Glomerular visceral epithelial cell (primary cell): ENCODE measurements at regions not wholly inside any gene's neighbourhood (a gene's known extent, or its start where the extent isn't known, plus 50 kb on each side); places are given as distances from the start of the nearest gene placed in this dataset.
"Not testable (repeated sequence)": the region's sequence is repeated elsewhere in the genome, so short reads cannot be mapped to it uniquely, and the experiment has no call there.

Experiments
- DNase-seq: peaks from one replicate; pipeline ENCODE4 v3.0.0-alpha.2; 2016; ENCODE audit errors: extremely low spot score

DNA sequence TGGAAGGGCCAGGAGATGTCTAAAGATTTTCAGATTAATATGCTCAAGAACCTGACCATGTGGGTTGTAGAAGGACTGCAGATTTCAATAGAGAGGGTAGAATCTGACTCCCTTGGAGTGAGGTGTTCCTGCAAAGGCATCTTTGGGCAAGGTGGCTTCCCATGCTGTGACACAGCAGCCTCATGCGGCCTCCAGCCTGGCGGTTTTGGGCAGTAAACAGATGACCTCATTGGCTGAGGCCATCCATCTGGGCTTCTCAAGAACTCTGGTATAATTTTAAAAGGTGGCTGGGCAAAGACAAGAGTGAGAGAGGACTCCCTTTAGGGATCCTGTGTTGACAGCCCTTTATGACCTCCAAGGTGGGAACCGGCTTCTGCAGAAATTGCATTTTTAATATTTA is 90.3 kb upstream of the ERCC6L2 start:
- peak; percentile 30 for DNase-seq

GRCh38 chr9:95784318-95784717 is 91.2 kb upstream of the ERCC6L2 start:
- DNase-seq, result no peak

- DNase-seq, result peak; percentile 52
Measured at GRCh38 chr9:95783426-95783975, 92.0 kb upstream of the ERCC6L2 start.

- DNase-seq, result no peak
Measured at GRCh38 chr9:95780751-95781150, 94.7 kb upstream of the ERCC6L2 start.

GRCh38 chr9:95780121-95780520 is 95.4 kb upstream of the ERCC6L2 start:
- DNase-seq, result no peak

- not testable (repeated sequence) for DNase-seq
Measured at GRCh38 chr9:95779597-95779996, 95.9 kb upstream of the ERCC6L2 start.

DNA sequence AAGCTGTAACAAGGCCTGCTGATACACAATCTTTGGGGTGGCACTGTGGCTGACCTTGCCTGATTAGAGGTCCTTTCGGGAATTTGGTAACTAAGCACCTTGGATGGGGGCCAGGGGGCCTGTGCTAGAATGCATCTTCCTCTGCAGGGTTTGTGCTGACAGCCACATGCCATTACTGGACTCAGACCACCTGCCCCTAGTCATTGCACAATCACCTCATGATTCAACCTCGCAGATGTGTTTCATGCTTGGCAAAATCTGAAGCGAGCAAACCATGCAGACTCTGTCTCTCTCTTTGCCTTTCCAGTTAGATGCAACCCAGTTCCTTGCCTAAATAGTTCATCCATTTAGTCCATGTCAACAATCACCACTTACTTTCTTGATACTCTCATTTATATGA is 96.5 kb upstream of the ERCC6L2 start:
- peak; percentile 88 for DNase-seq

GRCh38 chr9:95777136-95777535 is 98.4 kb upstream of the ERCC6L2 start:
- DNase-seq, result no peak

DNA sequence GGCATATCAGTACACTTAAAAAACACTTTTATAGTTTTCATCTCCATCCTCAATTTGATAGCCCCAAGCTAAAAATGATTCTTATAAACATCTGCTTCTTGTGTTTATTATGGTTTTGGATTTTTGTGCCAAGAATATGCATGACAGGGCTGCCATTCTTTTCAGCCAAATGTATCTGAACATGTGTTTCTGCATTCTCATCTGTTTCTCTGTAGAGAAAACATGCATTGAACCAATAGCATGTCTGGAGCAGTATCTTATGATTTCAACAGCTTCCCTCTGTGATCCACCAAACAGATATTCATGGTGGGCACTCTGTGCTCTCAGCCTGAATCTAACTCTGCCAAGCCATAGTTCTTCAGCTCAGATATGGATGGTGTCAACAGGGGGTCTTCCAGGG is 99.3 kb upstream of the ERCC6L2 start:
- DNase-seq, result no peak

- no peak for DNase-seq
Measured at GRCh38 chr9:95775191-95775590, 100.3 kb upstream of the ERCC6L2 start.

DNA sequence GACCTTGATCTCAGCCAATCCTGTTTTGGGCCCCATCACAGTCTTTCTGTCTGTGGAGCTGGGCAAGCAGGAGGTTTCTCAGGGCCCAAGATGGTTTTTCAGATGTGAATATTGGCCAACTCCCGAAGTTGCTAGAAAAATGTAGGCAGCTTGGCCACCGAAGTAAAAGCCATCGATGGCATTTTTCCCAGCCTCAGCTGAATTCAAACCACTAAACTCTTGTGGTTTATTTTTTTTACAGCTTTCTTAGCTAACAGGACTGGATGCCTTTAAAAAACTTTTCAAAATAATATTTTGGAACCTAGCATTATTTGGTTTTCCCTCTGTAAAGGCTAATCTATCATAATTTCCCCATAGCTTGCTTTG is 102.5 kb upstream of the ERCC6L2 start:
- DNase-seq, result no peak

DNA sequence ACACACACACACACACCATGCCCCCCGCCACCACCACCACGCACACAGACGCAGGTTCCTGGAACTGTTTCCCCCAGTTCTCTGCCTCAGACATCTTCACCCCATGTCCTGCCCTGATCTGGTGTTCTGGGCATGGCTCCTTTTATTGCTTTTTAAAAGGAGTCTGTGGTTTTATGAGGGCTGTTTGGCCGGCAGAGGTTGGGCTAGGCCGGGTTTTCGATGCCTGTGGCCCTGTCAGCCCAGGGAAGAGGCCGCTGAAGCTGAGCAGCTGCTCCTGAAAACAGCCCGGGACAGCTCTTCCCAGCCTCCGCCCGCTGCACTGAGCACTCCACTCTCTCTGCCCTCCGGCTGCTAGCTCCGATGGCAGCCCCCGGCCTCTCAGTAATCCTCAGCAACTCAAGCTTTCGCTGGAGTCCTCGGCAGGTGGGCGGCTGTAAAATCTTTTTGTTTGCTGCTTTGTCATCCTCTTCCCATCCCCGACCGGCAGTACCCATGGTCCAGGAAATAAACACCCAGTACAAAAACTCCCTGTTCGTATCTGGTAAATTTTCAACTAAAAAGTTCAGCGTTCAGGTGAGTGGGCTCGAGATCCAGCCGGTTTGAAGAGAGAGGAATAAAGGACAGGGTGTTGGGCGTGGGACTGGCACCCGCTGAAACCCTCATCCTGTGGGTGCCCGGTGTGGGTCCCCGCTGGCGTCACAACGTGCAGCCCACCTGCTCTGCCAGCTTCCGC is 103.0 kb upstream of the ERCC6L2 start:
- DNase-seq, result peak; percentile 42

- DNase-seq, result no peak
Measured at GRCh38 chr9:95771556-95772246, 103.8 kb upstream of the ERCC6L2 start.

GRCh38 chr9:95770653-95771131 is 104.8 kb upstream of the ERCC6L2 start:
- DNase-seq, result no peak

GRCh38 chr9:95769909-95770433 is 105.5 kb upstream of the ERCC6L2 start:
- no peak for DNase-seq

DNA sequence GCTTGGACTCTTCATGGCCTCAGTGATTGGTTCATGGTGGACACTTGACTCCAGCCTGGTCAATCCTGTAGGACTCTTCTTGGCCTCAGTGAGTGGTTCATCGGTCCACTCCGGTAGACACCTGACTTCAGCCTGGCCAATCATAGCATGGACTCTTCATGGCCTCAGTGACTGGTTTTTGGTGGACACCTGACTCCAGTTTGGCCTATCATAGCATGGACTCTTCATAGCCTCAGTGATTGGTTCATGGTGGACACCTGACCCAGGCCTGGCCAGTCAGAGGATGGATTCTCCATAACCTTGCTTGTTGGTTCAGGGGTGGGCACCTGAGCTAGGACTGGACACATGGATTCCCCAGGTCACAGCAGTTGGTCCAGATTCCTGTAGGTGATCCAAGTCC is 106.0 kb upstream of the ERCC6L2 start:
- no peak for DNase-seq

DNA sequence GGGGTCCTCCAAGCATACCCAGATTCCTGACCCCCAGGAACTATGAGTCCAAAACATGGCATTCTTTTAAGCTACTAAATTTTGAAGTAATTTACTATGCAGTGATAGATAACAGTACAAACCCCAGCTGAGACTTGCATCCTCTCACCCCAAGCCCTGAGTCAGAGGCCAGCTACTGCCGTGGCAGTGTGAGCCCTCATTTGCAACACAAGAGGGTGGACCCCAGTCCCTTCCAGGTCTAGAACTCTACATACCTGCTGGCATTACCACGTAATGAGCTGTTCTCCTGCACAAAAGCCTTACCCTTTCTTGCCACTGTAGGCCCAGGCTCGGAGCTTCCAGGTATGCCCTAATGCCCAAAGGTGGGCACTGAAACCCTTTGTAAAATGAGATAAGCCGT is 108.6 kb upstream of the ERCC6L2 start:
- no peak for DNase-seq

DNA sequence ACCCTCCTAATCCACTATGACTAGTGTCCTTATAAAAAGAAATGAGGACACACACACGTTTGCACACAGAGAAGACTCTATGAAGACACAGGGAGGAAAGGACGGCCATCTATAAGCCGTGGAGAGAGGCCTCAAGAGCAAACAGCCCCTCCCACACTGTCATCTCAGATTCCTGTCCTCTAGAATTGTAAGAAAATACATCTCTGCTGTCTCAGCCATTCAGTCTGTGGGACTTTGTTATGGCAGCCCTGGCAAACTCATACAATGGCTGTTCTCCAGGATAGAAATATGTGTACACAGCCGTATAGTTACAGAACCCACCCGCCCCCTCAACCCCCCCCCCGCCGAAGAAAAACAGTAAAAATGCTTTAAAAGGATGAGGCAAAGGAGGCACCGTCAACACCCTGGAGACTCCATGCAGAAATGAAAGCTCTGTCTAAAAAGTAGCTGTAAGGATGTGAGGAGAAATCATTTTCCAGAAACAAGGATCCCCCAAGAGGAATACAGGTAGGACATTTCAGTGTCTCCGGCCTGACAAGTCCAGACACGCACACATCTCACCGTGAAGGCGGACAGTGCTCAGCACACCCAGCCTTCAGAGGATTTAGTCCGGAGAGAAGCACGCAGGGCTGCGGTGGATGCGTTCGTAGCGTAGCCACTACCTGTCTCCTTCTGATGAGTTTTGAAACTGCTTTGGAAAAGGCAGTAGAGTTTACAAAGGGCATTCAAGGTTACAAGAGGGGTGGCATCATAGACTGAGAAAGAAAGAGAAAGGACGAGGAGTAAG is 110.8 kb upstream of the ERCC6L2 start:
- no peak for DNase-seq

- no peak for DNase-seq
Measured at GRCh38 chr9:95763983-95764382, 111.5 kb upstream of the ERCC6L2 start.

- DNase-seq, result no peak
Measured at GRCh38 chr9:95763006-95763405, 112.5 kb upstream of the ERCC6L2 start.

DNA sequence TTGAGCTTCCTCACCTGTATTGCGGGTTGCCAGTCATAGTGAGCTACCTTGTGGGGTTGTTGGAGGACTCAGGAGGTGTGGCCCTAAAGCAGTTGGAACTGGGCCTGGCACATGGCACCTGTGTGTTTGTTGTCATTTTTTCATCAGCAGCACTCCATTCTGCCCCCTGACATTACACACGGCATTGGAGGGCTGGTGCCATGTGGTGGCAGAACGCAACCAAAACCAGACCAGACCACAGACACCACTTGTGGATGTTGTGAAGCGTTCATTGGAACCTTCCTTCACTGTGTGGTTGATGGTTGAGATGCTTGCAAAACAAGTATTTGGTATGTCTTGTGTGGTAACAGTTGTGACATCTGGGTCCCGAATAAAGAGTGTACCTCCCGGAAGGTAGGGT is 113.2 kb upstream of the ERCC6L2 start:
- DNase-seq, result no peak

DNA sequence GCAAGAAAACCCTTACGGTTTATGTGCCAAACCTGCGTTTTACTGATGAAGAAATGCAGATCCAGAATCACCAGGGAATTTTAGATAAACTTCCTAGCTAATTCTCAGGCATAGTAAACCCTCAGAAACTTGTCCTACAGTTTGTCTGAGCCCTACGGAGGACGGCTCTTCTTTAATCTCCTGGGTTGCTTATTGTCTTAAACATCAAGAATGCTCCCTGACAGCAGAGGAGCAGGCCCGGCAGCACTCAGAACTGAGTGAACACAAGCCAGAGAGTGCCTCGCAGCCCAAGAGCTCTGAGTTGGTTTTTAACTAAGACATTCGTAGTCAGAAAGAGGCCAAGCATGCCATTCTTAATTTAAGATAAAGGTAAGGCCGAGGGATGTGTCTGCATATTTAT is 114.7 kb upstream of the ERCC6L2 start:
- DNase-seq, result no peak
